SK-N-MC (cell line): ENCODE measurements at regions not wholly inside any gene's neighbourhood (a gene's known extent, or its start where the extent isn't known, plus 50 kb on each side); places are given as distances from the start of the nearest gene placed in this dataset.

Experiments
- EZH2 ChIP-seq: fragments of 200-600 bp; sonication (generic); IDR thresholded peaks from one replicate; pipeline ENCODE4 v1.6.1; 2017; ENCODE audit warnings: antibody characterized with exemption
- FOXP2 ChIP-seq: optimal IDR thresholded peaks from 2 replicates; pipeline ENCODE3; 2011; ENCODE audit warnings: mild to moderate bottlenecking, moderate library complexity; ENCODE audit not compliant: insufficient read depth; ENCODE audit errors: extremely low read length, control extremely low read depth
- POLR2AphosphoS5 ChIP-seq: IDR thresholded peaks from 2 replicates; pipeline ENCODE4 v1.6.1; 2012; ENCODE audit warnings: mild to moderate bottlenecking, low read depth, low read length, borderline replicate concordance

GRCh38 chr5:60366489-60366888 is 333.5 kb downstream of the DEPDC1B start:
- no peak for TF ChIP-seq POLR2AphosphoS5
- no peak for TF ChIP-seq EZH2
- TF ChIP-seq FOXP2, result no peak
